ENCODE measurements at regions not wholly inside any gene's neighbourhood (a gene's known extent, or its start where the extent isn't known, plus 50 kb on each side); places are given as distances from the start of the nearest gene placed in this dataset.
"Not testable (repeated sequence)": the region's sequence is repeated elsewhere in the genome, so short reads cannot be mapped to it uniquely, and the experiment has no call there.

- not testable (repeated sequence) for DNase-seq; H3K27me3 ChIP-seq (ENCODE audit: control insufficient read depth, insufficient read depth, low read length); H3K27ac ChIP-seq (ENCODE audit: low read length); H3K4me3 ChIP-seq (ENCODE audit: low read length); H3K4me1 ChIP-seq (ENCODE audit: control insufficient read depth, insufficient read depth, low read length); H3K36me3 ChIP-seq (ENCODE audit: control insufficient read depth, insufficient read depth, low read length); H3K9me3 ChIP-seq (replicated peaks; ENCODE audit: control insufficient read depth, low read depth, low read length)
- no CpG with 5 or more reads among the region's 2 CpGs for WGBS (ENCODE audit: insufficient coverage)
Measured at GRCh38 chr3:75268576-75268975, 395.6 kb upstream of the FRG2C start.

- H3K27ac ChIP-seq (ENCODE audit: low read length); H3K4me1 ChIP-seq (ENCODE audit: control insufficient read depth, insufficient read depth, low read length); H3K36me3 ChIP-seq (ENCODE audit: control insufficient read depth, insufficient read depth, low read length); H3K9me3 ChIP-seq (replicated peaks; ENCODE audit: control insufficient read depth, low read depth, low read length); H3K27me3 ChIP-seq (ENCODE audit: control insufficient read depth, insufficient read depth, low read length); H3K4me3 ChIP-seq (ENCODE audit: low read length): not testable (repeated sequence)
- no CpG with 5 or more reads among the region's 4 CpGs for WGBS (ENCODE audit: insufficient coverage)
- DNase-seq = peak; percentile 8
Measured at GRCh38 chr3:75272237-75272636, 391.9 kb upstream of the FRG2C start.

- Histone ChIP-seq H3K4me1 (ENCODE audit: control insufficient read depth, insufficient read depth, low read length) (no peaks in the 10 kb centered on the region), H3K27me3 (ENCODE audit: control insufficient read depth, insufficient read depth, low read length) (no peaks in the 10 kb centered on the region), H3K27ac (ENCODE audit: low read length) (no peak overlapping the region), H3K9me3 (replicated peaks; ENCODE audit: control insufficient read depth, low read depth, low read length) (no peaks in the 10 kb centered on the region), H3K36me3 (ENCODE audit: control insufficient read depth, insufficient read depth, low read length) (no peaks in the 10 kb centered on the region), H3K4me3 (ENCODE audit: low read length) (no peak overlapping the region)
- WGBS (ENCODE audit: insufficient coverage) = no CpG with 5 or more reads among the region's 2 CpGs
- DNase-seq = peak; percentile 80
Measured at GRCh38 chr3:75272691-75273090, 391.4 kb upstream of the FRG2C start.

GRCh38 chr3:75285531-75286148 lies 378.5 kb upstream of the FRG2C start:
- not testable (repeated sequence) for H3K27ac ChIP-seq (ENCODE audit: low read length); H3K4me3 ChIP-seq (ENCODE audit: low read length); H3K27me3 ChIP-seq (ENCODE audit: control insufficient read depth, insufficient read depth, low read length); H3K36me3 ChIP-seq (ENCODE audit: control insufficient read depth, insufficient read depth, low read length); H3K9me3 ChIP-seq (replicated peaks; ENCODE audit: control insufficient read depth, low read depth, low read length); DNase-seq; H3K4me1 ChIP-seq (ENCODE audit: control insufficient read depth, insufficient read depth, low read length)
- 60% methylated on average over 1 of the region's 3 CpGs for WGBS (ENCODE audit: insufficient coverage)

- not testable (repeated sequence) for H3K9me3 ChIP-seq (replicated peaks; ENCODE audit: control insufficient read depth, low read depth, low read length); H3K27ac ChIP-seq (ENCODE audit: low read length); H3K36me3 ChIP-seq (ENCODE audit: control insufficient read depth, insufficient read depth, low read length); H3K4me3 ChIP-seq (ENCODE audit: low read length); DNase-seq; H3K27me3 ChIP-seq (ENCODE audit: control insufficient read depth, insufficient read depth, low read length); H3K4me1 ChIP-seq (ENCODE audit: control insufficient read depth, insufficient read depth, low read length)
- WGBS (ENCODE audit: insufficient coverage) = 97% methylated on average over 21 of the region's 40 CpGs
Measured at GRCh38 chr3:75288972-75289574, 375.1 kb upstream of the FRG2C start.

- DNase-seq = peak; percentile 53
- no CpG with 5 or more reads among the region's 4 CpGs for WGBS (ENCODE audit: insufficient coverage)
- no peak overlapping the region for H3K4me3 ChIP-seq (ENCODE audit: low read length)
- peaks cover 2% of the 10 kb centered on the region for H3K9me3 ChIP-seq (replicated peaks; ENCODE audit: control insufficient read depth, low read depth, low read length)
- no peaks in the 10 kb centered on the region for H3K4me1 ChIP-seq (ENCODE audit: control insufficient read depth, insufficient read depth, low read length)
- H3K36me3 ChIP-seq (ENCODE audit: control insufficient read depth, insufficient read depth, low read length) = no peaks in the 10 kb centered on the region
- no peak overlapping the region for H3K27ac ChIP-seq (ENCODE audit: low read length)
- H3K27me3 ChIP-seq (ENCODE audit: control insufficient read depth, insufficient read depth, low read length) = no peaks in the 10 kb centered on the region
Measured at GRCh38 chr3:75294124-75294523, 370.0 kb upstream of the FRG2C start.

GRCh38 chr3:75295013-75295412 lies 369.1 kb upstream of the FRG2C start:
- H3K4me3 ChIP-seq (ENCODE audit: low read length) = no peak overlapping the region
- no peak overlapping the region for H3K27ac ChIP-seq (ENCODE audit: low read length)
- H3K36me3 ChIP-seq (ENCODE audit: control insufficient read depth, insufficient read depth, low read length) = no peaks in the 10 kb centered on the region
- no peaks in the 10 kb centered on the region for H3K4me1 ChIP-seq (ENCODE audit: control insufficient read depth, insufficient read depth, low read length)
- WGBS (ENCODE audit: insufficient coverage) = 89% methylated on average over 4 of the region's 7 CpGs
- DNase-seq = no peak
- H3K27me3 ChIP-seq (ENCODE audit: control insufficient read depth, insufficient read depth, low read length) = no peaks in the 10 kb centered on the region
- H3K9me3 ChIP-seq (replicated peaks; ENCODE audit: control insufficient read depth, low read depth, low read length) = peaks cover 2% of the 10 kb centered on the region

GRCh38 chr3:75296858-75297257 lies 367.3 kb upstream of the FRG2C start:
- no peak for DNase-seq
- Histone ChIP-seq H3K36me3 (ENCODE audit: control insufficient read depth, insufficient read depth, low read length) (no peaks in the 10 kb centered on the region), H3K4me1 (ENCODE audit: control insufficient read depth, insufficient read depth, low read length) (no peaks in the 10 kb centered on the region), H3K4me3 (ENCODE audit: low read length) (no peak overlapping the region), H3K27me3 (ENCODE audit: control insufficient read depth, insufficient read depth, low read length) (no peaks in the 10 kb centered on the region), H3K27ac (ENCODE audit: low read length) (no peak overlapping the region), H3K9me3 (replicated peaks; ENCODE audit: control insufficient read depth, low read depth, low read length) (peaks cover 2% of the 10 kb centered on the region)
- no CpG with 5 or more reads among the region's 3 CpGs for WGBS (ENCODE audit: insufficient coverage)

- Histone ChIP-seq H3K36me3 (ENCODE audit: control insufficient read depth, insufficient read depth, low read length) (no peaks in the 10 kb centered on the region), H3K9me3 (replicated peaks; ENCODE audit: control insufficient read depth, low read depth, low read length) (peaks cover 2% of the 10 kb centered on the region), H3K4me3 (ENCODE audit: low read length) (no peak overlapping the region), H3K27ac (ENCODE audit: low read length) (no peak overlapping the region), H3K4me1 (ENCODE audit: control insufficient read depth, insufficient read depth, low read length) (no peaks in the 10 kb centered on the region), H3K27me3 (ENCODE audit: control insufficient read depth, insufficient read depth, low read length) (no peaks in the 10 kb centered on the region)
- no peak for DNase-seq
- 71% methylated on average over 2 of the region's 3 CpGs for WGBS (ENCODE audit: insufficient coverage)
Measured at GRCh38 chr3:75300606-75301005, 363.5 kb upstream of the FRG2C start.

GRCh38 chr3:75301050-75301449 lies 363.1 kb upstream of the FRG2C start:
- DNase-seq; H3K4me1 ChIP-seq (ENCODE audit: control insufficient read depth, insufficient read depth, low read length); H3K27ac ChIP-seq (ENCODE audit: low read length); H3K9me3 ChIP-seq (replicated peaks; ENCODE audit: control insufficient read depth, low read depth, low read length); H3K36me3 ChIP-seq (ENCODE audit: control insufficient read depth, insufficient read depth, low read length); H3K27me3 ChIP-seq (ENCODE audit: control insufficient read depth, insufficient read depth, low read length); H3K4me3 ChIP-seq (ENCODE audit: low read length): not testable (repeated sequence)
- WGBS (ENCODE audit: insufficient coverage) = no CpG with 5 or more reads among the region's 1 CpG

- no CpG with 5 or more reads among the region's 5 CpGs for WGBS (ENCODE audit: insufficient coverage)
- H3K27me3 ChIP-seq (ENCODE audit: control insufficient read depth, insufficient read depth, low read length) = no peaks in the 10 kb centered on the region
- H3K36me3 ChIP-seq (ENCODE audit: control insufficient read depth, insufficient read depth, low read length) = no peaks in the 10 kb centered on the region
- H3K4me3 ChIP-seq (ENCODE audit: low read length) = no peak overlapping the region
- H3K4me1 ChIP-seq (ENCODE audit: control insufficient read depth, insufficient read depth, low read length) = no peaks in the 10 kb centered on the region
- no peak for DNase-seq
- no peak overlapping the region for H3K27ac ChIP-seq (ENCODE audit: low read length)
- no peaks in the 10 kb centered on the region for H3K9me3 ChIP-seq (replicated peaks; ENCODE audit: control insufficient read depth, low read depth, low read length)
Measured at GRCh38 chr3:75303741-75304140, 360.4 kb upstream of the FRG2C start.
